GM18873 (cell line): ENCODE measurements at regions not wholly inside any gene's neighbourhood (a gene's known extent, or its start where the extent isn't known, plus 50 kb on each side); places are given as distances from the start of the nearest gene placed in this dataset.

ENCODE experiments used
- ATAC-seq: cut with Tn5 transposase; IDR thresholded peaks from one replicate; pipeline ENCODE4 v1.9.1; 2021; ENCODE audit warnings: mild to moderate bottlenecking, moderate library complexity, moderate number of reproducible peaks; ENCODE audit not compliant: unreplicated experiment, low FRiP score

DNA sequence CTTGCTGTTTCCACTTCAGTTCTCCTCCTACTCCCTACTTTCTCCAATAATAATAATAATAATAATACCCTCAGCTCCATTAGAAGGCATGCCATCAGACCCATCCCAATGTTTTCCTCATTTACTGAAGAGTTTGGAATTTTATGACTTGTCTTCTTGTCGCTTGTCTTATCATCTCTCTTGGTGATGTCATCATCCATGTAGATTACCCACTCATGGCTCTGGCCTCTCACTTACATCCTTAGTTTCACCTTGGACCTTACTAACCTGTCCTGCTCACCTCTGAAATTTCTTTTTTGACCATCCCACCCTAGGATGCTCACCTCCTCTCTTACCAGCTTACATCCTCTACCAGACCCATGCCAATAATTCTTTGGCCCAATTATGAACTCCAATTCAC, 329.3 kb downstream of the ACTL7B start:
- no peak for ATAC-seq

DNA sequence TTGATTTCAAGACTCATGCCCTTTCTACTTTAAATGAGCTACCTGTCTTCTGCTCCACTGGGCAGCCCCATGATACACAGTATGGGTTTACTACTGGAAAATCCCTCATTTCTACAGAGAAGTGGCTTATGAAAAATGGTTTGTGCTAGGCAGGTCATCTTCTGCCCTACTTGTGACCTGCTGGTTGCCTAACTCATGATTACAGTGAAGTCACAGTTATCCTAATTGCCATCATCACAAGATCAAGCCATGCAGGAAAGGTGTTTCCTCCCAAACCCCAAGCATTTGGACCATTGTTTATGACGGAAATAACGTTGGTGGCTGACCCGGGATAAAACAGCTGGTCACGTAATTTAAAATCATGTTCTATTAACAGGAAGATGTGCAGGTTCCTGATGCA, 330.6 kb downstream of the ACTL7B start:
- no peak for ATAC-seq

DNA sequence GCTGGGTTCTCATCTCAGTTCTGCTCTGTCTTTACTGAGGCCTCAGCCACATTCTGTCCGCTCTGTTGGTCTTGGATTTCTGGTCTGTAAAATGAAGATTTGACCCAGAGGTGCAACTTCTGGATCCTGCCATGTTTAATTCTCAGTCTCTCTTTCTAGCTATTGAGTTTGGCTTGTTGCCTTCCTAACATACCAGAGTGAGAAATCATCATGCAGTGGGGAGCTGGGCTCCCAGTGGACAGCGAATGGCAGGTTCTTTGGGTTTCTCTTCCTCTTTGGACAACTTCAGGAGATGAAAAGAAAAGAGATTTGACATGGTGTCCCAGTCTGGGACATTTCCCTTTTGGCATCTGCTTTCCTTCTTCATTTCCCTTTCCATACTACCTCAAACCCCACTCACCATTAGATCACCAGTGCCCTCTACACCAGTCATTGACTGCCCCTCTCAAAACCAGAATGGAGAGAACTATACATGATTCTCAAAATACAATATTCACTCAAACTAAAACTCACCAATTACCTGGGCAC, 334.7 kb downstream of the ACTL7B start:
- no peak for ATAC-seq

DNA sequence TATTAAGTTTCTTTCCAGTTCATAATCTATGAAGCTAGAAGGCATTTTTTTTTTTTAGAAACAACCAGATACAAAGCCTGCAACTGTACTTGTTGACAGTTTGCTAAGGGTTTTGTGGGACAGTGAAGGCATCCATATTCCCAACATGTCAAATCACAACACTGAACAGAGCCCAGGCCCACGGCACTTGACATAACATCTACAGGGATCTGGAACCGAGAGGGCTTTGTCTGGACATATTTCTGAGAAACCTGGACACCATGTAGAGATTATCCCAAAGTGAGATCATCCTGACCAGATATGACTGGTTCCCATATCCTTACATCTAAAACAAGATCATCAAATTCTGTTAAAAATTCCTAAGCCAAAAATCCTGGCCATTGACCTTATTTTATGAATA, 336.3 kb downstream of the ACTL7B start:
- no peak for ATAC-seq

DNA sequence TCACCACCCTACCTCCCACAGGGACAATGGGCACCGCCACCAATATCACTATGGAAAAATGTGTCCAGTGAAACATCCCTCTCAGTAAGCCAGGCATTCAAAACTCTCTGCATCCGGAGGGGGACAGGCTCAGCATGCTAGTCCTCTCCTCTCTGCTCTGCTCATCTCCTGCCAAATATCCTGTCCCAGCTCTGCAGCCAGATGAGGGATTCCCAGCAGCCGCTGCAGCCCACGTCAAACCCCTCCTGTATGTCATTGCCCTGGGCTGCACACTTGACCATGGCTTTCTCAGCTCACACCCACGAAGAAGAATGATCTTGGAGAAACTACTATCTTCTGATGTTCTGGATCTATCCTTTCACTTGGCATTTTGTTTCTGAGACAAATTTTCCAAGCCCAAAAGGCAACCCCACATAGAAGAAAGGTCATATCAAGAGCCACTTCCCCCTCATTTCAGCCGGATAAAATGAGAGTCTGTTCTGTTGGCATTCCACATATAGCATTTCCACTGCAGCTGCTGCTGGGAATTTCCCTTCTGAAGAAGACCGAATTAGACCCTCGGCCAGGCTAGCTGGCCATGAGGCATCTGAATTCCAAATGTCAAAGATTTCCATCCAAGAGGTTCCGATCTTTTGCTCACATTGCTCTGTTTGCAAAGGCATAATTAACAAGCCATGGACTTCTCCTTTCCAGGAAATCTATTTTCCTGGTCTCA, 338.0 kb downstream of the ACTL7B start:
- ATAC-seq = no peak

DNA sequence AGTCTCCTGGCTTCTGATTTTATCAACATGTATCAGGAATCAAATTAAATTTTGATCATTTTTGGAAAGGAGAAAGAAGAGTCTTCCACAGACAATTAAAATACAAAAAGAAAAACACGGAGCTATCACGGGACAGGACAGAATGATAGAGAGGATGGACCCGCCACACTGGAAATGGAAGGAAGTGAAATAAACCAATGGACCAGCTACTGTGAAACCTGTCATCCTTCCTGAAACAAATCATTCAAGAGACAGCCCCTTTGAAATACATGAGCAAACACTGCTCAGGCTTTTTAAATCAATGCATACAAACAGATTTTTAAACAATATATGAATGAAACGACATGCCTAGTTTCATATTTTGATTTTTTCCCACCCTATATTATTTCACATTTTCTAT, 339.4 kb downstream of the ACTL7B start:
- ATAC-seq = no peak

DNA sequence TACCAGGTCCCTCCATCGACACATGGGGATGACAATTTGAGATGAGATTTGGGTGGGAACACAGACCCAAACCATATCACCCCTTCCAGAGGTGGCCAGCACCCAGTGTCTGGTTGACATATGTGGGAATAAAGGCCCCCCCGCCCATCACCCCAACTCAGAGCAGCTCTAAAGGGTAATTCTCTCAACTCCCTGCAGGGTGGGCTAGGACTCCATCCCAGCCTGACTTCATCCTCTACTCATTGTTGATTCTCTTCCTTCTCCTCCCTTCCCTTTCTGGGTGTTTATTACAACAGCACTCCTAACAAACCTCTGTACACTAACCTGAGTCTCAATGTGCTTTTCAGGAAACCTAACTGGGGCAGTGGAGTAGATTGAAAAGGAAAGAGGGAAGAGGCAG, 339.9 kb downstream of the ACTL7B start:
- no peak for ATAC-seq

DNA sequence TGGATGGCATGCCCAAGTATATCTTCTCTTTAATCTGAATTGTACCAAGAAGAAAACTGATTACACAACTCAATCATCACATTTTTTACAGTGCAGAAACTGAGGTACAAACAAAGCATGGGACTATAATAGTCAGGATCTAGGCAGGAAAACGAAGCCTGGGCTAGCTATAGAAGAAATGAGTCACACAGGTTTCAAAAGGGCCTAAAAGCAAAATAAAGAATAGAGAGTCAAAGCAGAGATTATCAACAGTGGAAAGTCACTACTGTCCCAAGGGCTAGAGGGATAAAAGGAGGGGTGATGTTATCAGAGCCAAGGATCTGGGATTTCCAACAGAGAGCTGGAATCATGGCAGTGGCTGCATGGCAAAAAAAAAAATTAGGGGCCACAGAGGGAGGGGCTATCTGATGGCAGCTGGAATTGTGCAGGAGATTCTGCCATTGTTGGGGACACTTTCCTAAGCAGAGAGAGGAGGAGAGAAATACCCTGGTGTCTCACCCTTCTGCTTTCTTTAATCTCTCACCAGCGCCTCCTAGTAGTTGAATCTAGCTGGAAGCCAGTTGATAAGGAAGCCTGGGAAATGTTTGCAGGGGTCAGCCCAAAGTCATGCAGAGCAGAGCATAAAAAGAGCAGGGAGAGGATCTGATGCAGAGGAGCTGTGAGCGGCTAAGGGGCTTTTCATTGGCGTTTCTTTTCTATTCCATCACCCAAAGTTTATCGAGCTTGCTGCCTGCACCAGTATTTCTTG, 343.2 kb downstream of the ACTL7B start:
- ATAC-seq = no peak

DNA sequence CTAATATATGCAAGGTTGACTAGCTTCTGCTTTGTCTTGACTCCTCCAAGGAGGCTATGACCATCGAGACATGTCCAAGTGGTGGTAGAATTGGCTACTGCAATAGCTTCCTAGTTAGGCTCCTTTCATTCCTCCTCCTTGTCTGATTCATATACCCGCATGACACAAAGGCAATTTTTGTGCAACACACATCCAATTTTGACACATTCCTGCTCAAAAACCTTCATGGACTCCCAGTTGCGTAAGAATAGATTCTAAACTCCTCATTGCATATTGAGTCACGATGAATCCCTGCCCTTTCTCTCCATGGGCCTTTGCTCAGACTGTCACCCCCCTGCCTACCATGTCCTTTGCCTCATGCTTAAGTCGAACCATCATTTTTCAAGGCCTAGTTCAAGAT, 344.5 kb downstream of the ACTL7B start:
- no peak for ATAC-seq

DNA sequence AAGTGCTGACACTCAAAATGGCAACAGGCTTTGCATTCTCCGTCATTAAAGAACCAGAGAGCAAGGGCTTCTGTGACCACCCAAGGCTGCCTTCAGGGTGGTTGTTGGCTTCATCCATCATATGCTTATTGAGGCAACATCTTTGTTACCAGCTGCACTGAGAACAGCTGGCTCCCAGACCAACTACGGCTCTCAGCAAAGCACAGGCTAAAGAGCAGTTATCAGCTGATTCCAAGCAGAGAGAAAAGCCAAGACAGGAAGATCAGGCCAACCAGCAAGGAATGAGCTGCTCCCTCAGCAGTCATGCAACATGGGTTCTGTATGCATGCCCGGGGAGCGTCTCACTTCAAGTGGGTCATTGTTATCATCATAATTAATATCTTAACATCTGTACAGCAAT, 358.9 kb downstream of the ACTL7B start:
- ATAC-seq = no peak

DNA sequence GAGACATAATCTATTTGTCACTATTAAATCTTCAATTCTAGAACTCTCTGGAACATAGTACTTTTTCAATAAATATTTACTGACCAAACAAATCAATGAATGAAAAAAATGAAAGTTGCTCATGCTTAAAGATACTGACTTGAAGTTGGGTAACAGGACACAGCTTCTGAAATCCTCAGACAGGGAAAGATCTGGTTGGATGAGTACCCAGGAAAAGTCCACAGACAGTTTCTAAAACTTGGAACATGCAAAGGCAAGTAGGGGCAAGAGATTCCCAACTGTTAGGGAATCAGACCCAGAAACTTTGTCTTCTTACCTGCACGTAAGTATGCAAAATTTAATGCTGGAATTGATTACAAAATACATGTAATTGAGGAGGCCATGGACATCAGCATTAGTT, 366.2 kb downstream of the ACTL7B start:
- no peak for ATAC-seq

DNA sequence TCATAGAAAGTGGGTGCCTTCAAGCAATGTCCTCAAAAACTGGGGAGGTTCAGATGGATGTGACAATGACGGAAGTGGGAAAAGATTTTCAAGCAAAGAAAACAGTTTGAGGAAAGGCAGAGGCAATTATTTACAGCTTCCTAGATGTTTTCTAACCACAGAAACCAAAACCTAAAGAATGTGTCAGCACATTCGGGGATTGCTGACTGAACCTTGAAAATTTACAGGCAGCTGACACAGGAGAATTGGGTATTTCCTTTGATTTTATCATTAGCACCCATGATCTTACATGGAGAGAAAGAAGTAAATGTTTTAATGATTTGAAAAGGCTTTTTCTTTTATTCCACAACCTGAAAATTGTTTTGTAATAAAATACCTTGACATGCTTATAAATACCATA, 369.0 kb downstream of the ACTL7B start:
- ATAC-seq = no peak

DNA sequence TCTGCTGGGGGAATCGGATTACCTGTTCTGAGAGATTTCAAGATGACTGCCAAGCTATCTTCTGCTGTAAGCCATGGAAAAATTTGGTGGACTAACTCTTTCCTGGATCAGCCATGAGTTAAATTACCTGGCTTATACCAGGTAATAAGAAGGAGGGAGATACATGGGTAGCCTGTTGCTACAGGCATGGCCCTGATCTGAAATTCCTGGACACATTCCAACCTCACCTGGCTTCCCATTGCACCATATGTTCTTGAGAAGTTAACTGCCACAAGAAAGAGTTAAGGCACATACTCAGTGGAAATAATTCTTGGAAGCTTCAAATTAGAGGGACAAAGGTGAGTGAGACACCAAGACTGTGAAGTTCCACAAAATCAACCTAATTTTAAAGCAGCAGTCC, 371.3 kb downstream of the ACTL7B start:
- ATAC-seq = no peak

DNA sequence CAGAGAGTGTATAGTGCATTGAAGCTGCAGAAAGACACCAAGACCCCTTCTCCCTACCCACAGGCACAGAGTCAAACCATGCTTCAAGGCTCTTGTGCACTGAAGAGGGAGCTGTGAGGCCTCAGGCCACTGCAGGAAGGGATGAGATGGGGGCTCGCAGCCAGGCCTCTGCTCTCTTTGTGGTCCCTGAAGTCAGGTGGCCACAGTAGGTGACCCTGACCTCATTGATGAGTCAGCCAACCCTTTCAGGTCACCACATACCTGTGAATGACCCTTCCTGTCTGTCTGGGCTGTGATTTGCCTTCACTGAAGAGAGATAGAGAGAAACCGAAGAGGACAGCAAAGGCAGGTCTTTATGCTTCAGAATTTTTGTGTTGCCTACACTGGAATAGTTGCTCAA, 372.1 kb downstream of the ACTL7B start:
- ATAC-seq = no peak

DNA sequence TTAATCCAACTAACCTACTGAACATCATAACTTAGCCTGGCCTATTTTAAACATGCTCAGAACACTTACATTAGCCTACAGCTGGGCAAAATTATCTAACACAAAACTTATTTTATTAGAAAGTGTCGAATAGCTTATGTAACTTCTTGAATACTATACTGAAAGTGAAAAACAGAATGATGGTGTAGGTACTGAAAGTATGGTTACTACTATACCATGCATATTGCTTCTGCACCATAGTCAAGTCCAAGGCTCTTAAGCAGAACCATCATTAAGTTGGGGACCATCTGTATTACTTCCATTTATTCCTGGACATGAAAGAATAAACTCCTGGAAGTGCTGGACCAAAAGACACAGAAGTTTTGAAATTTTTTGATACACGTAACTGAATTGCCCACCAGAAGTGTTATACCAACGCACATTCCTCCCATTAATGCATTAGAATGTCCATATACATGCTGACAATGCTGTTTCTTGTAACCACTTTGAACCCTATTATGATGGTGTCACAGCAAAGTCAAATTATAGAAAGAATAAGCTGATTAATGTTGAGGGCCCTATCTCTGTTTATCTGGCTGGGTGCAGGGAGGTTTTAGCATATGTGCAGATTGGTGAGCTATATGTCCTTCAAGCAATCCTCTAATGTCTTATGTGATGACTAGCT, 375.7 kb downstream of the ACTL7B start:
- no peak for ATAC-seq

DNA sequence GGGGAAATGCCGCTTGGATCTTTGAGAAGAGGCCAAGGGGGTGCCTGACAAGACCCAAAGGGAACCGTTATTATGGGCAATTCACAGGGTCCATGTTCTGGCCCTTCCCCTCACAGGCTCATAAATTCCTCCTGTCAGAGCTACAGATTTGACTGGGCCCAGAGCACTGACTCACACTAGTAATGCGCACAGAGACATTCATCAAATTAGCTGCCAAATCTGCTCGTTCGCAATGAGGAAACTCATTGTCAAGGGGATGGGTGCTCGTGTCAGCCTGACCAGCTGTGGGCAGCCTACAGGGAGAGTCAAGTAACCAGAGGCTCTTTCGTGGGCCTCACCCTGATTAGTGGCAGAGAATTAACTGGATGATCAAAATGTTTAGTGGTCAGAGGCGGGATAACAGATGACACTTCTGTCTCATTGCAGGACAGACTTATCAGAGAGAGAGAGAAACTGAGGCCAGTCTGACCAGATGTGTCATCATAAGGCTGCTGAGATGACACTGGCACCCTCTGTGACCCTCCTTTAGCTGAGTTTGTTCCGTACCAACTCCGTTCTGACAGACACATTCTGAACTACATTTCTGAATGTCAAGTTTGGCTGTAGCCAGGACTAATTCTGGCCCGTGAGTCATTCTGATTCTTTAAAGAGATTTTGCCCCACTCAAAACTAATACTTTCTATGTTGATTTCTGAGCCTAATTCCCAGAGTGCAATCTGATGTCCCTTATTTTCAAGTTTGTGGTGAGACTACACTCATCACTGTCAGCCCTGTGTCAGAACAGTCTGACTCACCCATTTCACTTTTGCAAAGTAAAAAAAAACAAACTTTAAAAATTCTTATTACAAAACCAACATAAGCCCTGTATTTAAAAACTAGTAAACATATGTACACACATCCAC, 377.1 kb downstream of the ACTL7B start:
- ATAC-seq = peak; percentile 84

DNA sequence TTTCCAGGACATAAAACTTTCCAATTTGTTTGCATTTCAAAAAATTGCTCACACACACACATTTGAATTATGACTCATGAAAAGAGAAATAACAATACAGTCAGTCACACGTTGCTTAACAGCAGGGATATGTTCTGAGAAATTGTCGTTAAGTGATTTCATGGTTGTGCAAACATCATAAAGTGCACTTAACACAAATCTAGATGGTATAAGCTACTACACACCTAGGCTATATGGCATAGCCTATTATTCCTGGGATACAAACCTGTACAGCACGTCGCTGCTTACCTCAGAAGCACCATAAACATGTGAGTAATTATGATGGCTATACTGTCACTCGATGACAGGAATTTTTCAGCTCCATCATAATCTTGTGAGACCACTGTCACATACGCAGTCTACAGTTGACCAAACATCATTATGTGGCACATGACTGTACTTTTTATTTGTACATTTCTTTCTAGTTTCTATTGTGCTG, 378.2 kb downstream of the ACTL7B start:
- ATAC-seq = no peak

DNA sequence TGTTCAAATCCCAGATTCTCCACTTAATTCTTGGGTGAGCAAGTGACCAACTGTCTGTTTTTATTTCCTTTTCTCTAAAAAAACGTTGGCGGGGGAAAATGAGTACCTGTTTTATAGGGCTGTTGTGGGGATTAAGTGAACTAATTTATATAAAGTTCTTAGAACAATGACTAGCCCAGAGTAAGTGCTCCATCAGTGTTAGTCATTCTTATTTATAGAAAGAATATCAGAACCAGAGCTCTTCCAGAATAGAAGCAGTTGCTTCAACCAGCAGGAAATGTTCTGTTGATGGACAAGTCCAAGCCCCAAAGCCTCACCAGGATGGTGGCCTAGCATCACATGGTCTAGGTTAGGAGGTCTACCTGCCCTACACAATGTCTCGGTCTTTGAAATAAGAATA, 379.2 kb downstream of the ACTL7B start:
- no peak for ATAC-seq

DNA sequence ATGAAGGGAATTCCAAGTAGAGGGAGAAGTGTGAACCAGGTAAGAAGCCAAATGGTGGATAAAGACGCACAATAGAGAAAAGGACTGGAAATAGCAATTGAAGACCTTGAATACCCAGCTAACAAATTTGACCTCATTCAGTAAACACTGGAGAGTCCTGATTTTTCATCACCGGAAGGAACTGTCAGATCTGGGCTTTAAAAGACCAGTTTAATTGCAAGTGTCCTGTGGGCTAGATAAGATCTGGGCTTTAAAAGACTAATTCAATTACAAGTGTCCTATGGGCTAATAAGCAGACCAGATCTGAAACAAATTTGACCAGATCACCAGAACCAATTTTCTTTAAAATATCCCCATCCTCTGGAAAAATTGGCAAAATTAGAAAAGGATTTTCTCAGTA, 380.0 kb downstream of the ACTL7B start:
- ATAC-seq = no peak

DNA sequence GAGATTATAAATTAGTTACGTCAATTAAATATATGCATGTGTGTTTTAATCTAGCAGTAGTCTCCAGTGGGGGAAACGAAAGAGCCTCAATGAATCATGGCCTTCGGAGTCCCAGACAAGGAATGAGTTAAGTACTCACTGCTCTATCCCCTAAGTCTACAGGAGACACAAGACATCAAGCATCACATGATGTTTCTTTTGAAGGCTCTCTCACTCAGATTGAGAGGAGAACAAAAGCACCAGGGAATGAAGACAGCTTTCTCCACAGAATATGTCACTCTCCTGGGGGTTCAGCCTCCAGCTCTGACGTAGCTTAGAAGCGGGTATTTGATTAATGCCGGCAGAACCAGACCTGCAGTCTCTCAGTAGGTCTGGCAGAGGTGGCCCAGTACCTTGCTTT, 381.4 kb downstream of the ACTL7B start:
- ATAC-seq = no peak
